ENCODE measurements at regions not wholly inside any gene's neighbourhood (a gene's known extent, or its start where the extent isn't known, plus 50 kb on each side); places are given as distances from the start of the nearest gene placed in this dataset.

- no peak overlapping the region for H3K18ac ChIP-seq (ENCODE audit: low read depth, low read length)
- no peak overlapping the region; a peak in 1 of 4 replicates for H4K8ac ChIP-seq (ENCODE audit: low read depth in 2 of 2, low read length in 2 of 2)
- peak overlapping the region; percentile 28 for H2AFZ ChIP-seq (replicated peaks; ENCODE audit: low read length, poor library complexity)
- no peak overlapping the region for H2BK15ac ChIP-seq (ENCODE audit: low read depth, low read length)
- H2AK9ac ChIP-seq (replicated peaks; ENCODE audit: low read depth, low read length, poor library complexity) = no peak overlapping the region
- in situ Hi-C loops (cut with MboI; ENCODE audit: low sequenced_read_pairs) (no loop called here), intact Hi-C loops (cut with micrococcal nuclease) (no loop called here), dilution Hi-C loops (cut with HindIII; ENCODE audit: low sequenced_read_pairs, unreplicated experiment) (no loop called here)
- no peaks in the 10 kb centered on the region; the same call in 1 of the 2 replicates for H3K27me3 ChIP-seq (ENCODE audit: control insufficient read depth, insufficient read depth, low read length)
- H3K79me1 ChIP-seq (ENCODE audit: low read depth in 1 of 2, low read length in 2 of 2) = no peaks in the 10 kb centered on the region
- no peak overlapping the region for H3K27ac ChIP-seq (ENCODE audit: insufficient read depth, low read length)
- TF ChIP-seq BHLHE40 (IDR thresholded peaks at IDR 0.05; ENCODE audit: low read depth, low read length) (no peak), FOS (IDR thresholded peaks at IDR 0.05; ENCODE audit: low read depth, low read length) (no peak), USF2 (IDR thresholded peaks at IDR 0.05; ENCODE audit: low read depth, low read length) (no peak), MAFK (IDR thresholded peaks at IDR 0.05; ENCODE audit: low read depth, low read length) (no peak), RAD21 (IDR thresholded peaks at IDR 0.05; ENCODE audit: low read length) (no peak)
- peaks cover 6% of the 10 kb centered on the region; the same call in 1 of the 2 replicates for H3K9me1 ChIP-seq (ENCODE audit: insufficient read depth, low read length)
- no peak overlapping the region; the same call in 1 of the 2 replicates for H2BK120ac ChIP-seq (ENCODE audit: low read depth, low read length)
- CTCF ChIA-PET = no interaction called here
- peaks cover 8% of the 10 kb centered on the region; the same call in 1 of the 2 replicates for H3K4me1 ChIP-seq (ENCODE audit: control insufficient read depth, insufficient read depth, low read length)
- H3K9me3 ChIP-seq (ENCODE audit: control insufficient read depth, insufficient read depth, low read length) = no peaks in the 10 kb centered on the region
- ATAC-seq (ENCODE audit: low read depth) = no peak
- H3K14ac ChIP-seq (replicated peaks; ENCODE audit: low read depth, low read length) = 0 out of 2 replicates have a peak overlapping the region, but pooled peaks have one; percentile 10
- BruUV-seq (replicated peaks) = no TSS peak
- H3K4me2 ChIP-seq (ENCODE audit: low read depth, low read length) = no peak overlapping the region
- no peak overlapping the region for H2AK5ac ChIP-seq (ENCODE audit: low read depth, low read length)
- H2BK20ac ChIP-seq (ENCODE audit: low read depth, low read length) = no peak overlapping the region
- H3K56ac ChIP-seq (ENCODE audit: extremely low read depth, insufficient read depth, low read length) = no peak overlapping the region
- no peak overlapping the region for H3K4ac ChIP-seq (ENCODE audit: low read depth, low read length)
- H3K23ac ChIP-seq (ENCODE audit: low read depth, low read length) = no peak overlapping the region
- peak; percentile 23 for DNase-seq
- no peak overlapping the region for H4K91ac ChIP-seq (ENCODE audit: insufficient read depth, low read depth, low read length)
- no peak overlapping the region for H2BK5ac ChIP-seq (ENCODE audit: low read depth, low read length, poor library complexity, severe bottlenecking)
- WGBS, 2 experiments (ENCODE audit: extremely low coverage in 2 of 2, insufficient read length in 1 of 2) = 83% methylated on average over 1 of the region's 3 CpGs; no CpG with 5 or more reads in 1 of the 2 experiments
- no peak overlapping the region for H3K9ac ChIP-seq (ENCODE audit: low read depth, low read length)
- POLR2A ChIA-PET (ENCODE audit: unreplicated experiment) = no interaction called here
- H3K4me3 ChIP-seq (ENCODE audit: insufficient read depth, low read depth, low read length) = no peak overlapping the region
- no peaks in the 10 kb centered on the region for H3K36me3 ChIP-seq (ENCODE audit: control insufficient read depth, insufficient read depth, low read length)
- H4K20me1 ChIP-seq (ENCODE audit: insufficient read depth, low read length) = no peaks in the 10 kb centered on the region
- H4K5ac ChIP-seq (ENCODE audit: low read depth, low read length) = no peak overlapping the region
Observed at GRCh38 chr2:10987861-10988260, 76.1 kb downstream of the KCNF1 start.
